PFSK-1 (cell line): ENCODE measurements at regions not wholly inside any gene's neighbourhood (a gene's known extent, or its start where the extent isn't known, plus 50 kb on each side); places are given as distances from the start of the nearest gene placed in this dataset.

Experiments
- POLR2AphosphoS5 ChIP-seq: IDR thresholded peaks from 2 replicates; pipeline ENCODE4 v1.6.1; 2012; ENCODE audit warnings: low read depth, mild to moderate bottlenecking, control low read depth, low read length, moderate library complexity
- TF ChIP-seq, protein P1 (sequence below), 2 experiments: IDR thresholded peaks; 2 replicates each; pipeline versions ENCODE4 v1.6.1 to v1.8.0; 2011 to 2012; ENCODE audit warnings: low read depth in 2 of 2, low read length in 2 of 2, control low read depth in 1 of 2, inconsistent platforms in 1 of 2, mild to moderate bottlenecking in 1 of 2, moderate library complexity in 1 of 2; ENCODE audit not compliant: insufficient read depth in 1 of 2

GRCh38 chr3:148066802-148067201 lies 630.9 kb upstream of the AGTR1 start:
- TF ChIP-seq, protein P1, sequence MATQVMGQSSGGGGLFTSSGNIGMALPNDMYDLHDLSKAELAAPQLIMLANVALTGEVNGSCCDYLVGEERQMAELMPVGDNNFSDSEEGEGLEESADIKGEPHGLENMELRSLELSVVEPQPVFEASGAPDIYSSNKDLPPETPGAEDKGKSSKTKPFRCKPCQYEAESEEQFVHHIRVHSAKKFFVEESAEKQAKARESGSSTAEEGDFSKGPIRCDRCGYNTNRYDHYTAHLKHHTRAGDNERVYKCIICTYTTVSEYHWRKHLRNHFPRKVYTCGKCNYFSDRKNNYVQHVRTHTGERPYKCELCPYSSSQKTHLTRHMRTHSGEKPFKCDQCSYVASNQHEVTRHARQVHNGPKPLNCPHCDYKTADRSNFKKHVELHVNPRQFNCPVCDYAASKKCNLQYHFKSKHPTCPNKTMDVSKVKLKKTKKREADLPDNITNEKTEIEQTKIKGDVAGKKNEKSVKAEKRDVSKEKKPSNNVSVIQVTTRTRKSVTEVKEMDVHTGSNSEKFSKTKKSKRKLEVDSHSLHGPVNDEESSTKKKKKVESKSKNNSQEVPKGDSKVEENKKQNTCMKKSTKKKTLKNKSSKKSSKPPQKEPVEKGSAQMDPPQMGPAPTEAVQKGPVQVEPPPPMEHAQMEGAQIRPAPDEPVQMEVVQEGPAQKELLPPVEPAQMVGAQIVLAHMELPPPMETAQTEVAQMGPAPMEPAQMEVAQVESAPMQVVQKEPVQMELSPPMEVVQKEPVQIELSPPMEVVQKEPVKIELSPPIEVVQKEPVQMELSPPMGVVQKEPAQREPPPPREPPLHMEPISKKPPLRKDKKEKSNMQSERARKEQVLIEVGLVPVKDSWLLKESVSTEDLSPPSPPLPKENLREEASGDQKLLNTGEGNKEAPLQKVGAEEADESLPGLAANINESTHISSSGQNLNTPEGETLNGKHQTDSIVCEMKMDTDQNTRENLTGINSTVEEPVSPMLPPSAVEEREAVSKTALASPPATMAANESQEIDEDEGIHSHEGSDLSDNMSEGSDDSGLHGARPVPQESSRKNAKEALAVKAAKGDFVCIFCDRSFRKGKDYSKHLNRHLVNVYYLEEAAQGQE (IDR thresholded peaks at IDR 0.05; ENCODE audit: insufficient read depth in 1 of 2, low read depth in 2 of 2, low read length in 2 of 2): no peak
- no peak for TF ChIP-seq POLR2AphosphoS5
